GM12865 (cell line): ENCODE measurements at regions not wholly inside any gene's neighbourhood (a gene's known extent, or its start where the extent isn't known, plus 50 kb on each side); places are given as distances from the start of the nearest gene placed in this dataset.

Experiments used
- DNase-seq: peaks from one replicate; pipeline ENCODE4 v3.0.0; 2010; ENCODE audit warnings: low read depth
- H3K4me3 ChIP-seq: 2 replicates; pipeline ENCODE4 v1.5.1; 2011; ENCODE audit warnings: mild to moderate bottlenecking, low read depth, low read length, control low read depth
- CTCF ChIP-seq: IDR thresholded peaks from 2 replicates; pipeline ENCODE4 v1.5.1; 2011; ENCODE audit warnings: low read length, control low read depth, low read depth, inconsistent platforms; ENCODE audit not compliant: insufficient read depth; ENCODE audit errors: missing control alignments

- no peak for DNase-seq
- H3K4me3 ChIP-seq, result no peak overlapping the region
- no peak for TF ChIP-seq CTCF
These were observed 137.7 kb upstream of the ETS2 start for GRCh38 chr21:38668067-38668466.

- TF ChIP-seq CTCF, result no peak
- no peak for DNase-seq
- H3K4me3 ChIP-seq, result no peak overlapping the region
These were observed 137.2 kb upstream of the ETS2 start for GRCh38 chr21:38668541-38668940.

GRCh38 chr21:38669186-38669585 lies 136.5 kb upstream of the ETS2 start:
- peak; percentile 23 for DNase-seq
- H3K4me3 ChIP-seq, result no peak overlapping the region
- peak; percentile 19 for TF ChIP-seq CTCF

- DNase-seq, result no peak
- H3K4me3 ChIP-seq, result no peak overlapping the region
- no peak for TF ChIP-seq CTCF
These were observed 134.9 kb upstream of the ETS2 start for GRCh38 chr21:38670861-38671260.

- no peak overlapping the region for H3K4me3 ChIP-seq
- TF ChIP-seq CTCF, result no peak
- DNase-seq, result no peak
These were observed 134.0 kb upstream of the ETS2 start for GRCh38 chr21:38671773-38672172.

GRCh38 chr21:38675182-38675824 lies 130.4 kb upstream of the ETS2 start:
- no peak for TF ChIP-seq CTCF
- no peak for DNase-seq
- no peak overlapping the region for H3K4me3 ChIP-seq

GRCh38 chr21:38678827-38679226 lies 126.9 kb upstream of the ETS2 start:
- DNase-seq, result no peak
- no peak for TF ChIP-seq CTCF
- H3K4me3 ChIP-seq, result no peak overlapping the region
